Lung (tissue), 11 donors: ENCODE measurements at regions not wholly inside any gene's neighbourhood (a gene's known extent, or its start where the extent isn't known, plus 50 kb on each side); places are given as distances from the start of the nearest gene placed in this dataset.

Experiments used
- ATAC-seq: fragments of 200-7000 bp; cut with Tn5 transposase; one replicate; pipeline ENCODE4 v1.9.1; 2020; ENCODE audit warnings: moderate number of reproducible peaks; ENCODE audit not compliant: insufficient read depth, low FRiP score
- DNase-seq, 3 donors: peaks; one replicate each; pipeline ENCODE4 v3.0.0-alpha.2; 2013 to 2017
- H3K27ac ChIP-seq, 2 donors: one replicate each; pipeline ENCODE4 v1.5.1; 2013; ENCODE audit warnings: mild to moderate bottlenecking in 2 of 2, moderate library complexity in 2 of 2, control low read depth in 1 of 2, inconsistent platforms in 1 of 2, low read depth in 1 of 2, low read length in 1 of 2
- H3K27me3 ChIP-seq, 3 donors: one replicate each; pipeline ENCODE4 v1.5.1; 2013; ENCODE audit warnings: low read length in 2 of 3; ENCODE audit not compliant: control insufficient read depth in 3 of 3, insufficient read depth in 3 of 3
- H3K36me3 ChIP-seq, 4 donors: one replicate each; pipeline ENCODE4 v1.5.1; 2013; ENCODE audit warnings: low read length in 4 of 4, mild to moderate bottlenecking in 1 of 4, moderate library complexity in 1 of 4; ENCODE audit not compliant: control insufficient read depth in 4 of 4, insufficient read depth in 4 of 4
- H3K4me1 ChIP-seq, 5 donors: one replicate each; pipeline ENCODE4 v1.5.1; 2013; ENCODE audit warnings: low read length in 5 of 5, mild to moderate bottlenecking in 2 of 5, moderate library complexity in 1 of 5; ENCODE audit not compliant: control insufficient read depth in 5 of 5, insufficient read depth in 5 of 5
- H3K4me3 ChIP-seq: one replicate; pipeline ENCODE4 v1.5.1; 2013; ENCODE audit warnings: mild to moderate bottlenecking, control low read depth, moderate library complexity
- H3K9ac ChIP-seq, 2 donors: one replicate each; pipeline ENCODE4 v1.5.1; 2013; ENCODE audit warnings: low read length in 2 of 2, control low read depth in 1 of 2; ENCODE audit not compliant: insufficient read depth in 1 of 2
- H3K9me3 ChIP-seq, 4 donors: one replicate each; pipeline ENCODE4 v1.5.1; 2013; ENCODE audit warnings: low read length in 3 of 4, mild to moderate bottlenecking in 1 of 4, moderate library complexity in 1 of 4; ENCODE audit not compliant: control insufficient read depth in 4 of 4, insufficient read depth in 3 of 4
- CTCF ChIP-seq: IDR thresholded peaks from 2 replicates; pipeline ENCODE4 v1.5.1; 2012; ENCODE audit warnings: mild to moderate bottlenecking; ENCODE audit errors: control extremely low read depth, extremely low read depth
- WGBS, 2 donors: extraction: QIAGEN DNeasy Blood & Tissue Kit; methylation state at CpG; one replicate each; pipeline ENCODE4 v1.1.7; 2013; 5-methylcytosine and 5-hydroxymethylcytosine counted together
- donor health status: control.
- donor health status: control.
- donor health status: Bipolar disorder and iron deficiency.
- donor health status: healthy.
- donor health status: DM: yes; HTN: yes; CAD: no.

GRCh38 chr22:48004936-48005335 is 1242.5 kb downstream of the TBC1D22A start:
- no peak for TF ChIP-seq CTCF
- DNase-seq (no peak), ATAC-seq (no peak)
- H3K4me1 ChIP-seq, result no peaks in the 10 kb centered on the region
- H3K27me3 ChIP-seq, result no peaks in the 10 kb centered on the region
- H3K9ac ChIP-seq, result no peak overlapping the region
- no peak overlapping the region for H3K4me3 ChIP-seq
- H3K27ac ChIP-seq, result no peak overlapping the region
- H3K36me3 ChIP-seq, result no peaks in the 10 kb centered on the region
- H3K9me3 ChIP-seq, result peaks cover 0 to 3% (median 0%) of the 10 kb centered on the region in 4 donors
- 90 to 92% methylated on average over 4 of the region's 4 CpGs for WGBS, 2 donors

- peaks cover 0 to 3% (median 0%) of the 10 kb centered on the region in 4 donors for H3K9me3 ChIP-seq
- H3K27me3 ChIP-seq, result no peaks in the 10 kb centered on the region
- DNase-seq (no peak), ATAC-seq (no peak)
- H3K4me3 ChIP-seq, result no peak overlapping the region
- no peak overlapping the region for H3K27ac ChIP-seq
- WGBS, 2 donors, result 49 to 58% methylated on average over 6 of the region's 6 CpGs
- TF ChIP-seq CTCF, result no peak
- H3K4me1 ChIP-seq, result no peaks in the 10 kb centered on the region
- no peak overlapping the region for H3K9ac ChIP-seq
- H3K36me3 ChIP-seq, result no peaks in the 10 kb centered on the region
These were observed 1241.6 kb downstream of the TBC1D22A start for GRCh38 chr22:48004038-48004437.

DNA sequence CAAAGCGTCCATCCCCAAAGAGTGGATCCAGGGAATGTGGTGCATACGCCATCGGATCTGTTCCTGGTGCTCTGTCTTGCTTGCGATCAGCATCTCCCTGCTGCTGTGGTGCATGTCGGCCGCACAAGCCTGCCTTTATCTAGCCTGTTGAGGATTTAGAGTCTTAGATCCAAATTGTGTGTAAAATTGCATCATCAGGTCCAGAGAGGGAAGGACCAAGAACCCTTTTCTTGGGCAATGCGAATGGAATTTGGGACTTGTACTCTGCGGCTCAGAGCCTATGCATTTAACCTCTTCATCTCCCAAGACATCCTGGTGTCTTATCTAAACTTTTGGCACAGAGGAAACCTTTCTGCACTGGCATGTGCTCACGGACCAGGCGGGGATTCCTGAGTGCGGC is 1238.7 kb downstream of the TBC1D22A start:
- H3K27ac ChIP-seq, result no peak overlapping the region
- WGBS, 2 donors, result 76 to 91% methylated on average over 11 of the region's 11 CpGs
- no peak for TF ChIP-seq CTCF
- no peaks in the 10 kb centered on the region for H3K36me3 ChIP-seq
- no peak overlapping the region for H3K4me3 ChIP-seq
- ATAC-seq, result no peak
- H3K9me3 ChIP-seq, result peaks cover 0 to 3% (median 0%) of the 10 kb centered on the region in 4 donors
- no peak overlapping the region for H3K9ac ChIP-seq
- no peak for DNase-seq
- H3K4me1 ChIP-seq, result no peaks in the 10 kb centered on the region
- H3K27me3 ChIP-seq, result no peaks in the 10 kb centered on the region

DNA sequence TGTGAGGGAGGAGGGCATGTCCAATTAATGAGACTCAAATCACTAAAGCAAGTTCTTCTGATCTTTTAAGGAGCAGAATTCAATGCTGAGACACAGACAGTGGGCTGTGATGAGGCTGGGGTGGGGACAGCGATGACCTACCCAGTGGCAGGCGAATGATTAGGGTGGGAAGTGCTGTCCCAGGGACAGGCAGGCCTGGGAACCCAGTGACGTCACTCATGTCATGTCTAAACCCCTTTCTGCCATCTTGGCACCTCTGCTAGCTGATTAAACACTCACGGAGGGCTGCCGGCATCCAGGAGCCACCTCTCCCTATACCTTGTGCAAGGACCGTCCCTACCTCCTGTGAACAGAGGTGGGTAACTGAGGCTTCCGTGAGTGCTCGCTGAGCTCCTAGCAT is 1235.2 kb downstream of the TBC1D22A start:
- Histone ChIP-seq H3K36me3 (no peaks in the 10 kb centered on the region), H3K9me3 (peaks cover 0 to under 1% (median 0%) of the 10 kb centered on the region in 4 donors), H3K9ac (no peak overlapping the region), H3K27ac (no peak overlapping the region), H3K4me1 (no peaks in the 10 kb centered on the region), H3K27me3 (no peaks in the 10 kb centered on the region), H3K4me3 (no peak overlapping the region)
- WGBS, 2 donors, result 85 to 92% methylated on average over 8 of the region's 8 CpGs
- no peak for ATAC-seq
- no peak for TF ChIP-seq CTCF
- DNase-seq, result no peak
